GM18511 (cell line): ENCODE measurements at regions not wholly inside any gene's neighbourhood (a gene's known extent, or its start where the extent isn't known, plus 50 kb on each side); places are given as distances from the start of the nearest gene placed in this dataset.
A peak's percentile ranks its signal among the peaks of the same experiment; 100 is the strongest.
"Not testable (repeated sequence)": the region's sequence is repeated elsewhere in the genome, so short reads cannot be mapped to it uniquely, and the experiment has no call there.

Source experiments
- ATAC-seq: cut with Tn5 transposase; IDR thresholded peaks from one replicate; pipeline ENCODE4 v1.9.1; 2021; ENCODE audit warnings: mild to moderate bottlenecking, moderate library complexity; ENCODE audit not compliant: unreplicated experiment

- ATAC-seq, result no peak
Measured at GRCh38 chr4:162498168-162498567, 334.4 kb upstream of the FSTL5 start.

- peak; percentile 77 for ATAC-seq
Measured at GRCh38 chr4:162497564-162498167, 333.9 kb upstream of the FSTL5 start.

- ATAC-seq, result no peak
Measured at GRCh38 chr4:162494935-162495334, 331.1 kb upstream of the FSTL5 start.

GRCh38 chr4:162485486-162485885, 321.7 kb upstream of the FSTL5 start:
- no peak for ATAC-seq

- no peak for ATAC-seq
Measured at GRCh38 chr4:162475246-162475645, 311.4 kb upstream of the FSTL5 start.

DNA sequence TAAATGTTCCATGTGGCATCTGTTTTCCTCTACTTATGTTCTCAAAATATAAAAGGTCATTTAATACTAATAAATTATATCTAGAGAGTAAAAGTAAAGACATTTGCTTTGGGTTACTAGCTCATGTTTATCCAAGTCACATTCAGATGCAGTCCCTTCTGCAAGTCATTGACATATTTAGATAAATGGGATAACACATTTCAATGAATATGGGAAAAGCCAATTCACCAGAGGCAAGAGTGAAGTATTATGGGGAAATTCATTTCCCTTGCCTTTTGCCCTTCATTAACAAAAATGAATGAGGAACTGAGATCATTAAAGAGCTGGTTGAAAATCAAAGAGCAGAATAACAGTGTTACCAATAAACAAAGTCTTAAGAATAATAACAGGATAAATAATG, 306.2 kb upstream of the FSTL5 start:
- no peak for ATAC-seq

DNA sequence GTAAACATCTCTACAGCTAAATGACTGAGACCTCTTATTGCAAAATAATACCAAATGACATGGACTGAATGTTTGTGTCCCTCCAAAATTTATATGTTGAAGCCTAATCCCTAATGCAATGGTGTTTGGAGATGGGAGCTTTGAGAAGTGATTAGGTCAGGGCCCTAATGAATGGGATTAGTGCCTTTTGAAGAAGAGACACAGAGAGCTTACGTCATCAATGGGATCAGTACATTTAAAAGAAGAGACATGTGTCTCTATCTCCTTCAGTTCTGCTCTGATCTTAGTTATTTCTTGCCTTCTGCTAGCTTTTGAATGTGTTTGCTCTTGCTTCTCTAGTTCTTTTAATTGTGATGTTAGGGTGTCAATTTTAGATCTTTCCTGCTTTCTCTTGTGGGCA, 301.6 kb upstream of the FSTL5 start:
- ATAC-seq, result not testable (repeated sequence)

GRCh38 chr4:162461952-162462351, 298.2 kb upstream of the FSTL5 start:
- no peak for ATAC-seq

DNA sequence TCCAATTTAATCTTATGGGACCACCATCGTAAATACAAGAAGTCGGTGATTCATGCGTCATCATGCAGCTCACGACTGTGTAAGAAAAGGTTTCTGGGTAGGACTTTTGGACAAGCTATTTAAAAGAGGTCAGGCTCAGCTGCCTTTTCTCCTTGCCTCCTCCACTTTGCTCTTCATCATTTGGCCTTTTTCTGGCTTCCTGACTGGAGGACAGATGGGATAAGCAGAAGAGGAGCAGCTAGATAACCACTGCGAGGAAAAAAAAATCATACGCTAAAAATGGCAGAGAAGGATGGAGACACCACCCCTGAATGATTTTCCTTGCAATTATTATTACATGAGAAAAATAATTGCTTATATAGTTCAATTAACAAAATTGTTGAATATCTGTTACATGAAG, 294.3 kb upstream of the FSTL5 start:
- no peak for ATAC-seq

DNA sequence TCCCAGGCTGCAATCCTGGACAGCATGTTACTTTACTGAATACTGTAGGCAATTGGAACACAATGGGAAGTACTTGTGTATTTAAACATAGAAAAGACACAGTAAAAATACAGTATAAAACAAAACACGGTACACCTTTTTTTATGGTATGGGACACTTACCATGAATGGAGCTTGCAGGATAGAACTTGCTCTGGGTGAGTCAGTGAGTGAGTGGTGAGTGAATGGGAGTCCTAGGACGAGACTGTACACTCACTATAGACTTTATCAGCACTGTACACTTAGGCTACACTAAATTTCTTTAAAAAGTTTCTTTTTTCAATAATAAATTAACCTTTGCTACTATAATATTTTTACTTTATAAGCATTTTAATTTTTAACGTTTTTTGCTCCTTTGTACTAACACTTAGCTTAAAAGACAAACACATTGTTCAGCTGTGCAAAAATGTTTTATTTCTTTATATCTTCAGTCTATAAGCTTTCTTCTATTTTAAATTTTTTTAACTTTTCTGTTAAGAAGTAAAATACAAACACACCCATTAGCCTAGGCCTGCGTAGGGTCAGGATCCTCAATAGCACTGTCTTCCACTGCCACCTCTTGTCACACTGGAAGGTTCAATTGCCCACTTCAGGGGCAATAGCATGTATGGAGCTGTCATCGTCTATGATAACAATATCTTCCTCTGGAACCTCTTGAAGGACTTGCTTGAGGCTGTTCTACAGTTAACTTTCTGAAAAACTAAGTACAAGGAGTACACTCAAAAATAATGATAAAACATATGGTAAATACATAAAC, 293.5 kb upstream of the FSTL5 start:
- ATAC-seq, result no peak

DNA sequence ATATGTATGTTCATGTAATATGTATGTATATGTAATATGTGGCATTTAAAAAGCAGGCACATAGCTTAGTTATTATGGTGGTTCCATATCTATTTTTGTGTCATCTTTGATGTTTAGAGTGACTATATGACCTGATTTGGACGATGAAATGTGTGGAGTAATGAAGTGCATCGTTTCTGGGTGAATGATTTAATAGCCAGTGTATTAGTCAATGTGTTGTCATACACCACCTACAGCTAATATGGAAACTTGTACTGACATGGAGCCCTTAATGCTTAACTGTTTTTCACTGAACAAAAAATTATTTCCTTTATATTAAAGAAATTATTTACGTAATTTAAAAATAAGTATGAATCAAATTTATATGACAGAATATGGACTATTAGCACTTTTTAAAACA, 292.3 kb upstream of the FSTL5 start:
- no peak for ATAC-seq

DNA sequence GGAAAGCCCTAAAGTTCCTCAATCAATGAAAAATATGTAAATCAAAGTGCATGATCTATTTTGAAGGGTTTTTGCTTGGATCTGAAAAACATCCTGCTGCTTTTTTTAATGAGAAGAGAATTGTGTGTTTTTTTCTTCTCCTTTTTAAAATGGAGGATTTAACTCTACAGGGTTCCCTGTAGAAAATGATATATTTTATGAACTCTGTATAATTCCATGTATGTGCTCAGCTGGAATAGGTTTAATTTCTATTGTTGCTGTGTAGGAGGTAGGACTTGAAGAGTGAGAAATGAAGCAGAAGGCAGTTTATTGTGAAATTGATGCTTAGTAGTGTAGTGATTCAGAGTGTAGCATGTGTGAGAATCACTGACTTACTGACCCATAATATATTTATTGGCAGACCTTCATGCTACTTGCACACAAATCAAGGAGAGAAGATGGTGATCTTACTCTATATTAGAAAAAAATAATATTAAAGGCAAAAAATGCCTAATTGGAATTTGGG, 286.8 kb upstream of the FSTL5 start:
- no peak for ATAC-seq

- no peak for ATAC-seq
Measured at GRCh38 chr4:162443510-162443909, 279.7 kb upstream of the FSTL5 start.

DNA sequence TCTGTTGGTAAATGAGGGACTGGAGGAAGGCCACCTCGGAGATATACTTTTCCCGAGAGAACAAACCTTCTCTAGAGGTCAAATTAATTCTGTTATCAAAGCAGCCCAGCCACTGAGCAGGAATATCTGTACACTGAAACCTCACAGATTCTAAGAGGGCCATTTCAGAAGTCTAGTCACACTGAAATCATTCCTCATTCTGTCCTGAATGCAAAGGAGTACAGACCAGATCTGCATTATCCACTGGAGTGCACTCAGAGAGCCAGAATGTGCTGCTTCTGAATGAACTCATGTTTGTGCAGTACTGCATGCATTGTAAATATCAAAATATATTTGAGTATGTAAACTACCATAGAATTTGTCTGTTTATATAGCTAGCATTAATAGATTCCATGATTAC, 278.3 kb upstream of the FSTL5 start:
- ATAC-seq, result no peak

DNA sequence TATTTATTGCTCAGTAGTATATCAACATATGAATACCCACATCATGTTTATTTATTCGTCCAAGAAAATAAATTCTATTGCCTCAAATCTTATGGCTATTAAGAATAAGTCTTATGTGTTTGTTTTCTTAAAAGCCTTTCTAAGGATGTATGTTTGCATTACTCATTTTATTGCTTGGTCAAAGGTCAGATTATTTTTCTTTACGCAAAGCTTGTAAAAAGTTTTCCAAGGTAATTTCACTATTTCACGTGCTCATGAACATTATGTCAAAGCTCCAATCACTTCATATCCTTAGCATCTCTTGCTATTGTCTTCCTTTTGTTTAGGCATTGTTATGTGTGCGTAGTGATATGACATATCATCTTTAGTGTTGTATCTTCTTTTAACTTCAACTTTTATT, 258.5 kb upstream of the FSTL5 start:
- ATAC-seq, result no peak

DNA sequence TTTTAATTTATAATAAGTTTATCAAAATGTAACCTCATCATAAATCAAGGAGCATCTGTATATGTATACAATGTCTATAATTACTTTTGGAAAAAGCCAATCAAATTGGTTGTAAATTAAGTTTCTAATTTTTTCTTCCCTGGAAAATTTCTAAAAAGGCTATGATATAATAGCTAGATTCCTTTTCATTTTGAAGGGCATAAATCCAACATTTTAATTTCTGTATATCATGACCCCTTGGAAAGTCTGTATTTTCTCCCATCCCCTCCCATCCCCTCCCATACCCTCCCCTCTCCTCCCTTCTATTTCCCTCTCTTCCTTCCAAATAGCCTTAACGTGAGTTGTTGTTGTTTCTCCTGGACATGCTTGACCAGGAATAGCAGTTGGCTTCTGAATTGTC, 247.1 kb upstream of the FSTL5 start:
- ATAC-seq, result no peak

DNA sequence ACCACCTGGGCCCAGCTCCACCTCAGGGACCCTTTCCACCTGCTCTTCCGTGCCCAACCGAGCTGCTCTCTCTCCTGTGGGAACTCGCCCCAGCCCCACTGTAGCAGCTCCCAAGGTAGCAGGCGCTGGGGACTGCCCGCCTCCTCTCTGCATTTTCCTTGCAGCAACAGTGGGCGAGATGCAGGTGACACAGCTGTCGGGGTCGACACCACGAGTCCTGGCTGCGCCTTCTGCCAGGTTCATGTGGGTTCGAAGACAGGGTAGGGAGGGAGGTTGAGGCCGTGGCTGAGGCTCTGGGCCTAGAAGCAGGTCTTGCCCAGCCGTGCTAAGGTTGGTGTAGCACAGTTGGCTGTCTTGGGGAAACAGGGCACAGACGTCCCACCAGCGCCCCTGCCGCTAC, 245.2 kb upstream of the FSTL5 start:
- ATAC-seq, result no peak

DNA sequence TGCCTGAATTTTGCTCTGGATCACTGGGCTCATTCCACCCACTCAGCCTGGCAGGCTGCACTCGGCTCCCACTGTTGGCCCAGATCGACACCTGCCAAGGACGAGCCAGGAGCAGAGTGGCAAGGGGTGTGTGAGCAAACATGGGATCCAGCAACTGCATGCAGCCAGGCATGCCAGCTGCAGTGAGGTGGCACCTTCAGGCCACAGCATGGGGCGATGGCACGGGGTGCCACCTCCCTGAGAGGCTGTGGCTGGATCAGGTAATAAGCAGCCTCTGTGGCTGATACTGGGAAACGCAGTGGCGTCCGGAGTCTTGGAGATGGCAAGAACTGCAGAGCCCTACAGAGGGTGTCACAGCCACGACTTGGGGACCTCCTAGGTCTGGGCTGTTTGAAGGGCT, 244.5 kb upstream of the FSTL5 start:
- no peak for ATAC-seq

DNA sequence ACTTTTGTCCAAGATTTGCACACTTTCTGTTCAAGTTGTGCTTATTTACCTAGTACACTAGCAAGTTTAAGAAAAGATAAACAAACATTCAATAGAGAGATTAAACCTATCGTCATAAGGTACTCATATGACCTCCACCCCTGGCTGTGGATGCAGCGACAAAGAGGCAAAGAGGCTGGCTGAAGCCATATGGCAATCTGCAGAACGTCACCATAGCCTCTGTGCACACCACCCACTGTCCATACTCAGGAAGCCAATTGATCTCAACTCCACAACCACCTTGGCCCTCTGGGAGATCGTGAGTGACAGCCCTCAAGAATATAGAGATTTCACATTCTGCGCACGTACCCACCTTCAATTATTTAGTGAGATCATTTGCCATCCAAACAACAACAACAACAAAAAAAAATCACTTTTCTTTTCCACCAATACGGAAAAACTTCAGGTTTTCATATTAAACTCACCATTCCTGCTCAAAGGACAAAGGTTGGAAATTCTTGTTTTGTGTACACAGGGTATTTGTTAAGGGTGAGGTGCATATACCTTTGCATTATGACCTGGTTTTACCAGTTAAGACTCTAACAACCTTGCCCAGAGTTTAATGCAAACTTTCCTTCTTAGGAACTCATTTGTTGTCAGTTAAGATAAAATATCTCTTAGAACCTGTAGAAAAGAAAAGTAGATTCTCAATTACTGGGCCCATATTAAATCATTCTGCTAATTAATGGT, 243.0 kb upstream of the FSTL5 start:
- no peak for ATAC-seq

- no peak for ATAC-seq
Measured at GRCh38 chr4:162403932-162404331, 240.1 kb upstream of the FSTL5 start.

DNA sequence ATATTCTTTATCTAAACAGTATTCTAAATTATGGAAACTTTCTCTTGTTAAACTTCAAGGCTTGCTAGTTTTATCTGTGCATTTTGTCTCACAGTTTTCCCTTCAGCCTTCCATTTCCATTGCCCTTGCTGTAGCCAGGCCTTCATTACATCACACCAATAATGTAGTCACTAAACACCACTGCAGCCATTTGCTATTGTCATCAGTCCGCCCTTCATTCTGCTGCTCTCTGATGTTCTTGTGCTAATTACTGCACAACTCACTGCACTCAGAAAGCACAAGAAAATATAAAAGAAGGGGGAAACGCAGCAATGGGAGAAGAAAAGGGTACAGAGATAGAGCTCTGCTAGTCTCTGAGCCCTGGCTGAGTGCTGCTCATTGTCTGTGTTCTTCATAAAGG, 239.6 kb upstream of the FSTL5 start:
- ATAC-seq, result no peak

- ATAC-seq, result no peak
Measured at GRCh38 chr4:162401021-162401420, 237.2 kb upstream of the FSTL5 start.
